Peyer's patch (tissue), 4 donors: ENCODE measurements at regions not wholly inside any gene's neighbourhood (a gene's known extent, or its start where the extent isn't known, plus 50 kb on each side); places are given as distances from the start of the nearest gene placed in this dataset.

Experiments
- DNase-seq, 3 donors: peaks; one replicate each; pipeline ENCODE4 v3.0.0-alpha.2; 2017 to 2019
- H3K27ac ChIP-seq, 4 donors: fragments of 200-600 bp; sonication (generic); one replicate each; pipeline ENCODE4 v1.5.1; 2016 to 2019
- H3K27me3 ChIP-seq, 2 donors: fragments of 200-600 bp; sonication (generic); one replicate each; pipeline ENCODE4 v1.5.1; 2019
- H3K36me3 ChIP-seq, 3 donors: fragments of 200-600 bp; sonication (generic); one replicate each; pipeline ENCODE4 v1.5.1; 2016 to 2019
- H3K4me1 ChIP-seq, 4 donors: fragments of 200-600 bp; sonication (generic); one replicate each; pipeline ENCODE4 v1.5.1; 2016 to 2019
- H3K4me3 ChIP-seq, 4 donors: fragments of 200-600 bp; sonication (generic); 1 replicate in 3 of 4; 2 replicates in 1 of 4; pipeline ENCODE4 v1.5.1; 2016 to 2019; ENCODE audit warnings: mild to moderate bottlenecking in 1 of 4
- H3K9me3 ChIP-seq, 4 donors: fragments of 200-600 bp; sonication (generic); one replicate each; pipeline ENCODE4 v1.5.1; 2016 to 2019; ENCODE audit warnings: mild to moderate bottlenecking in 1 of 4
- CTCF ChIP-seq, 6 experiments: fragments of 450-650 bp in 4 of 6; fragments of 200-600 bp in 2 of 6; sonication (generic) in 1 of 6; IDR thresholded peaks; one replicate each; pipeline ENCODE4 v1.5.1; 2017 to 2019; ENCODE audit warnings: antibody characterized with exemption in 6 of 6, mild to moderate bottlenecking in 3 of 6, moderate library complexity in 1 of 6
- POLR2A ChIP-seq, 2 donors: fragments of 450-650 bp; IDR thresholded peaks; one replicate each; pipeline ENCODE4 v1.5.1; 2017; ENCODE audit warnings: antibody characterized with exemption in 2 of 2, mild to moderate bottlenecking in 2 of 2, moderate library complexity in 2 of 2

- no peaks in the 10 kb centered on the region for H3K4me1 ChIP-seq
- H3K9me3 ChIP-seq, result no peaks in the 10 kb centered on the region
- TF ChIP-seq POLR2A (IDR thresholded peaks at IDR 0.05) (no peak), CTCF (IDR thresholded peaks at IDR 0.05) (no peak)
- DNase-seq, result no peak
- H3K36me3 ChIP-seq, result no peaks in the 10 kb centered on the region
- no peaks in the 10 kb centered on the region for H3K27me3 ChIP-seq
- no peak overlapping the region for H3K4me3 ChIP-seq
- H3K27ac ChIP-seq, result no peak overlapping the region
Observed at GRCh38 chr10:47139121-47139520, 160.9 kb upstream of the GDF10 start.

GRCh38 chr10:47140761-47141348 is 159.1 kb upstream of the GDF10 start:
- Histone ChIP-seq H3K27ac (no peak overlapping the region), H3K4me3 (no peak overlapping the region), H3K36me3 (no peaks in the 10 kb centered on the region), H3K4me1 (no peaks in the 10 kb centered on the region), H3K9me3 (no peaks in the 10 kb centered on the region), H3K27me3 (no peaks in the 10 kb centered on the region)
- DNase-seq, result no peak
- TF ChIP-seq POLR2A (IDR thresholded peaks at IDR 0.05) (no peak), CTCF (IDR thresholded peaks at IDR 0.05) (no peak)

- Histone ChIP-seq H3K36me3 (no peaks in the 10 kb centered on the region), H3K9me3 (no peaks in the 10 kb centered on the region), H3K27me3 (no peaks in the 10 kb centered on the region), H3K4me3 (no peak overlapping the region), H3K4me1 (no peaks in the 10 kb centered on the region), H3K27ac (no peak overlapping the region)
- no peak for TF ChIP-seq POLR2A (IDR thresholded peaks at IDR 0.05)
- TF ChIP-seq CTCF (IDR thresholded peaks at IDR 0.05), result no peak
- DNase-seq, result no peak
Observed at GRCh38 chr10:47141349-47141748, 158.6 kb upstream of the GDF10 start.

GRCh38 chr10:47143072-47143471 is 156.9 kb upstream of the GDF10 start:
- no peaks in the 10 kb centered on the region for H3K36me3 ChIP-seq
- H3K27me3 ChIP-seq, result no peaks in the 10 kb centered on the region
- DNase-seq, result no peak
- no peaks in the 10 kb centered on the region for H3K9me3 ChIP-seq
- H3K27ac ChIP-seq, result no peak overlapping the region
- no peak overlapping the region for H3K4me3 ChIP-seq
- H3K4me1 ChIP-seq, result no peaks in the 10 kb centered on the region
- TF ChIP-seq CTCF (IDR thresholded peaks at IDR 0.05), result no peak
- TF ChIP-seq POLR2A (IDR thresholded peaks at IDR 0.05), result no peak

GRCh38 chr10:47143473-47143872 is 156.5 kb upstream of the GDF10 start:
- H3K36me3 ChIP-seq, result no peaks in the 10 kb centered on the region
- H3K9me3 ChIP-seq, result no peaks in the 10 kb centered on the region
- H3K4me3 ChIP-seq, result no peak overlapping the region
- no peaks in the 10 kb centered on the region for H3K4me1 ChIP-seq
- H3K27ac ChIP-seq, result no peak overlapping the region
- DNase-seq, result no peak
- TF ChIP-seq CTCF (IDR thresholded peaks at IDR 0.05), result no peak
- no peak for TF ChIP-seq POLR2A (IDR thresholded peaks at IDR 0.05)
- H3K27me3 ChIP-seq, result no peaks in the 10 kb centered on the region

GRCh38 chr10:47144525-47144924 is 155.5 kb upstream of the GDF10 start:
- TF ChIP-seq POLR2A (IDR thresholded peaks at IDR 0.05), result no peak
- TF ChIP-seq CTCF (IDR thresholded peaks at IDR 0.05), result no peak
- Histone ChIP-seq H3K4me3 (no peak overlapping the region), H3K27ac (no peak overlapping the region), H3K4me1 (no peaks in the 10 kb centered on the region), H3K27me3 (no peaks in the 10 kb centered on the region), H3K36me3 (no peaks in the 10 kb centered on the region), H3K9me3 (no peaks in the 10 kb centered on the region)
- no peak for DNase-seq
